NCI-H446 (cell line): ENCODE measurements at regions not wholly inside any gene's neighbourhood (a gene's known extent, or its start where the extent isn't known, plus 50 kb on each side); places are given as distances from the start of the nearest gene placed in this dataset.
A peak's percentile ranks its signal among the peaks of the same experiment; 100 is the strongest.

ENCODE experiments used
- DNase-seq, 2 experiments: peaks; one replicate each; lab custom pipeline; 2025; lab: John Stamatoyannopoulos, UW

GRCh38 chr4:142961866-142962265 lies 115.8 kb upstream of the INPP4B start:
- DNase-seq: no peak

GRCh38 chr4:142974328-142974727 lies 128.2 kb upstream of the INPP4B start:
- no peak for DNase-seq

GRCh38 chr4:142975618-142976017 lies 129.5 kb upstream of the INPP4B start:
- no peak for DNase-seq

DNA sequence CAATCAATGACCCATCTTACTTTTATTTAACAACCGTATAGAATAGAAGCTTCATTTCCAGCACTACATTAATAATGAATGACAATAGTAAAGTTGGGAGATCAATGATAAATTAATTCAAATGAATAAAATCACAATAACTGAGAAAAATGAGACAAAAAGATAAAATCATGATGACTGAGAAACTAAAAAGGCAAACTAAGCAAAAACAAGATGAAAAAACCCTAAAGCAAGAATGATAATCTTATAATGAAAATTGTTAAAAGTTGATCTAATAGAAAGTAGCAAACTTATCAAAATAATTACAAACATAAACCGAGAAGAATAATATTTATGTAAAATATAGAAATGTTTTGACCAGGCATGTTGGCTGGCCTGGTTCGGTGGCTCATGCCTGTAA lies 130.4 kb upstream of the INPP4B start:
- no peak for DNase-seq

- no peak for DNase-seq
These were observed 131.1 kb upstream of the INPP4B start for GRCh38 chr4:142977182-142977581.

DNA sequence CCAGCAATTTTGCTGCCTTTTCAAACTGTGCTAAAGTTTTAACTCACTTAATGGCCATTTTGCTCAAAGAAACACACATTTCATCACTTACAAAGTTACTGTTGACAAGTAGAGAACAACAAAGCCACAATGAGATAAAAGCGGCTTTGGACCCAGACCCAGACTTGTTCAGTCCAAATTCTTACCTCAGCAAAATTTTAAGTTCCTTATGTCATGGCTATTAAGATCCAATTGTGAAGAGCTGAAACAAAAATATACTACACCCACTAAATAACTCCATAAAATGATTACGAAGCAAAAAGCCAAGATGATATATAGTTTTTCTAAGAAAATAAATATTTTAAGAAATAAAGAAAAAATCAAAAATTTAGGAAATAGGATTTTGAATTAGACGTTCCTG lies 137.0 kb upstream of the INPP4B start:
- DNase-seq: no peak

GRCh38 chr4:142983589-142983988 lies 137.5 kb upstream of the INPP4B start:
- DNase-seq: no peak

DNA sequence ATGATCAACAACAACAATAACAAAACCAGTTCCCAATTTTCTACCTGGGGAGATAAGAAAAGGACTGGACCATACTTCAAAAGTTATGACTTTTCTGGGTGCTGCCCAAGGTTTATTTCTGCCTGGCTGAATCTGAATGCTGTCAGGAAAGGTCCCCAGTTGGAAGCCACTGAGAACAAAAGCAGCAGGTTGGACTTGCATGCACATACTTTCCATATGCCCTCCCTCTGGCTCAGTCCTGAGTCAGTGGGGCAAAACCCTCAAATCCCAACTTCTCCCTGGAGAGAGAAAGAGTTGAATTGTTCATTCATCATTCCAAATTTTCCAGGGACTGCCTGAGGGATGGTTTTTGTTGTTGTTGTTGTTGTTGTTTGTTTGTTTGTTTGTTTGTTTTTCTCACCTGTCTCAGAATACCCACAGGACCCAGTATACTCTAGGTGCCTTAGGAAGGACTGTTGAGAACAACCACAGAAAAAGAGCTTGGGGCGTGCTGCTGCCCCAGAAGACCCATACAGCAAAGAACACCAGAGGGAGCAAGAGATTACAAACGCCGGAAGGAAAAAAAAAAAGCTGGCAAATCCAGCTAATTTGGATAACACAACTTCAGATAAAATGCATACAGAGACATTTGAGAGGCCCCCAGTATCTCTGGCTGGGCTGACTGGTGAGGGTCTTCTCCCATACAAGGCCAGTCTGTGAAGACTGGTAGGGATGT lies 138.9 kb upstream of the INPP4B start:
- peak in 1 of 2 experiments; percentile 37 for DNase-seq

- no peak for DNase-seq
These were observed 168.5 kb upstream of the USP38 start for GRCh38 chr4:143016171-143016570.

- DNase-seq: no peak
These were observed 167.5 kb upstream of the USP38 start for GRCh38 chr4:143017210-143017609.

GRCh38 chr4:143019351-143019750 lies 165.4 kb upstream of the USP38 start:
- DNase-seq: no peak

DNA sequence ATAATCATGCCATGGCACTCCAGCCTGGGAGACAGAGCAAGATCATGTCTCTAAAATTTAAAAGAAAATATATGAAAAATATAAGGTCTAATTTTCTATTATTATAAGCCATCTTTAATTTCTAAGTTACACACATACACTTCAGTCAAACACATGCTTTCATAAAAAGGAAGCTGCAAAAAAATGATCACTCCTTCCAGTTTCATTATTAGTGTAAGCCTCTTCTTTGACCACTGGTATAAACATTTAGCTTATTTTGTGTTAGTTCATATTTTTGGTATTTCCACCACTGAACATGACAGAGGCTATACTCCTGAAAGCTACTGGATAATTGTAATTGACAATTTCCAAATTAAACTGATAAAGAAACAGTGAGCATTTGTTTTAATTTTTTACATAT lies 163.3 kb upstream of the USP38 start:
- DNase-seq: no peak

GRCh38 chr4:143023239-143023918 lies 161.3 kb upstream of the USP38 start:
- no peak for DNase-seq

DNA sequence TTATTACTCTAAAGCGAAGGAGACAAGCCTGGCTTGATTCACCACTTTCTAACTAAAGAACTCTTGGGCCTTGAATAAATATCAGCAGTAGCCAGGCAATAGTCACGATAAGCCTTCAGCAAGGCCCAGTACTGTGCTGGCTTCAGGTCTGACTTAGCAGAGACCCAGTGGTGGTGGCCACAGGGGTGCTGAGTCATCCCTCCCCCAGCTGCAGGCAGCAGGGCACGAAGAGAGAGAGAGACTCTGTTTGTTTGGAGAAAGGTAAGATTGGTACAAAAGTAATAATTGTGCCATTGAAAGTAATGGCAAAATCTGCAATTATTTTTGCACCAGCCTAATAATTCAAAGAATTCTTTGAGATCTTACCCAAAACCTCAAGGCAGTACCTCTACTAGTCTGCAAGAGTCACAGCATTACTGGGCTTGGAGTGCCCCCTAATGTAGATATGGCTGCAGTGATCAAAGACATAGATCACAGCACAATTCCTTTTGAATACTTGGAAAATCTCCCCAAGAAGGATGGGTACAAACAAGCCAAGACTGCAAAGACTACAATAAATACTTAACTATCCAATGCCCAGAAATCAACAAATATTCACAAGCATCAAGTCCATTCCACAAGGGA lies 159.5 kb upstream of the USP38 start:
- DNase-seq: peak in 1 of 2 experiments; percentile 26

DNA sequence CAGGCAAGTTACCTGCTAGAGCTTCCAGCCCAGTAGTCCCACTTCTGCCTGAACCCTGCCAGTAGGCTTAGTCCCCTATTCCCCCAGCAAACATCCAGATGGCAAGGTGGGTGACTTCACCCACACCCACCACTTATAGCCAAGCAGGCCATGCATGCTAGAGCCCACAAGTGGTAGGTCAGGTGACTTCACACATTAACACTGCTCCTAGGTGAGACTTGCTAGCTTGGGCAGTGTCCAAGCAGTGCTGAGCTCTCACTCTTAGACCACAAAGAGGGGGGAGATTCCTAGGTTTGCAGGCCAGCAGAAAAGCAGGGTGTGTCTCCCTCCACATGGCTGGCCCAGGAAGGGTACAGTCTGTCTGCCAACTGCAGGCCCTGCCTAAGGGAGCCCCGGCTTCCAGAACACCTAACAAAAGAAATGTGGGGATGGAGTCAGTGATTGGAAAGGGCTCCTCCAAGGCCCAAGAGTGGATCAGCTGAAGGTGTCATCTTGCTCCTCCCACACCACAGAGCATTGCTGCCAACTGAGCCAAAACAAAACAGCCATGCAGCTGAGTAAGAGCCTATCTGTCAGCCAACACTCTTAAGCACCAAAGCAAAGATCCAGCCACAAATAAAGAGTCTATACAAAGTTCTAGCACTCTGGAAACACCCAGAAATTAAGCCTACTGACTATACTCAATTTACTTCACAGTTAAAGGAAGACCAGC lies 158.1 kb upstream of the USP38 start:
- no peak for DNase-seq

GRCh38 chr4:143035661-143036060 lies 149.1 kb upstream of the USP38 start:
- DNase-seq: no peak

- DNase-seq: no peak
These were observed 148.3 kb upstream of the USP38 start for GRCh38 chr4:143036443-143036842.

DNA sequence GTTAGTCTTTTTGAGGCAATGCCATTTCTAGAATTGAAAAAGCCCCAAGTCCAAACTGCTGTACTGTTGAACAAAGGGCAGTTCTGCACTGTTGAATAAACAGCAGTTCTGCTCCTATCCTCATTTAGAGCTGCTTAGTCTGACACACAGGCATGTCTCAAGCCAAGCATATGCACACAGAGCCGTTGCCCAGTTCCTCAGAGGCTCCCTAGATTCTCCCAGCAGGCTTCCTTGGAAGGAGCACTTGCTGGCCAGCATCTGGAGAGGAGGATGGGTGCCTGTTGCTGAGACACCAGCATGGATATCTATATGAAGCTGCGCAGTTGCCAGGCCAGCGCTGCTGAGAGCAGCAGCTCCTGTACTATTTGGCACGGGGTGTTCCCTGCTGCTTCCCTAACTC lies 138.3 kb upstream of the USP38 start:
- peak in 1 of 2 experiments; percentile 60 for DNase-seq

DNA sequence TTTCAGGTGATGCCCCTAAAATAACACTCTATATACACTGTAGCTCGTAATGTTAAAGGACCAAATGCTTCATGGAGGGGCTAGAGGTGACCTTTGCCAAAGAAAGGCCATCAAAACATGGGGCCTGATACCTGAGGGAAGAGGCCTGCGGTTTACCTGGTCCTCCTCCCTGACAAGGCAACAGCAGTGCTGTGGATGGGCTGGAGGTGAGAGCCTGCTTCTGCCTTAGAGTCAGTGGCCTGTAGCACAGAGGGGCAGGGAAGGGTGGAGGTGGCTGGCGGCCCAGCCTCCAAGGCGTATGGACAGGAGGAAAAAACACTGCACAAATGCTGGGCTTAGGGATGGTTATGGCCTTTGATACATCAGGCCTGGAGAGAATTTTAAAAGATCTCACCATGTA lies 137.8 kb upstream of the USP38 start:
- no peak for DNase-seq

DNA sequence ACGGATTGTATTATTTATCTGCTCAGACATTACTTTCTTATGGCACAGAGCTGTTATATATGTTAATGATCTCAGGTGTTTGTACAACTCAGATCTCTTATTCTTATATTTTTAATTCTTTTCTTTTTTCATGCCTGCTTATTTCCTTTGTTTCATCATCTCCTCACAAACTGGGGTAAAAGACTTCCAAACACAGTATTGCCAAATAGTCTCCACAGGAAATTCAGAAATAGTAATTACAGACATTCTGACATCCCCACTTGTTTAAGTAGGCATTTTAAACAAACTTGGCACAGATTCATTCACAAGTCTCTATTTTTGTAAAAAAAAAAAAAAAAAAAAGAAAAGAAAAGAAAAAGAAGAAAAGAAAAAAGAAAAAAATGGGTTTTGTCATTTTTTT lies 129.7 kb upstream of the USP38 start:
- no peak for DNase-seq

GRCh38 chr4:143055997-143056396 lies 128.7 kb upstream of the USP38 start:
- no peak for DNase-seq

- DNase-seq: no peak
These were observed 113.4 kb upstream of the USP38 start for GRCh38 chr4:143071351-143071750.

DNA sequence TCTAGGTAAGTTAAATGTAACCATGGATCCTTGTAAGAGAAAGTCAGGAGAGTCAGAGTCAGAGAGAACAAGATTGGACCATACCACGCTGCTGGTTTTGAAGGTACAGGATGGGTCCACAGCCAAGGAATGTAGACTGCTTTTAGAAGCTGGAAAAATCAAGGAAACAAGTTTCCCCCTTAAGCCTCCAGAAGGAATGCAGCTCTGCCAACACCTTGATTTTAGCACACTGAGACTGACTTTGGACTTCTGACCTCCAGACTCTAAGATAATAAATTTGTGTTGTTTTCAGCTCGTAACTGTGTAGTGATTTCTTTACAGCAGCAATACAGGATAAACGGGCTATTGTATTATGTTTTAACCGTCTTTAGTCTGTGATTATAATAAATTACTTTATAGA lies 108.0 kb upstream of the USP38 start:
- DNase-seq: no peak
